Transverse colon (tissue), 4 donors: ENCODE measurements at regions not wholly inside any gene's neighbourhood (a gene's known extent, or its start where the extent isn't known, plus 50 kb on each side); places are given as distances from the start of the nearest gene placed in this dataset.
A peak's percentile ranks its signal among the peaks of the same experiment; 100 is the strongest.

Source experiments
- DNase-seq: peaks from one replicate; pipeline ENCODE4 v3.0.0-alpha.2; 2019
- H3K27ac ChIP-seq, 4 donors: fragments of 200-600 bp; sonication (generic); 2 replicates each; pipeline ENCODE4 v1.5.1; 2016 to 2018; ENCODE audit warnings: inconsistent platforms in 4 of 4
- H3K27me3 ChIP-seq: fragments of 200-600 bp; sonication (generic); 2 replicates; pipeline ENCODE4 v1.5.1; 2017; ENCODE audit warnings: inconsistent platforms
- H3K36me3 ChIP-seq, 4 donors: fragments of 200-600 bp; sonication (generic); 2 replicates each; pipeline ENCODE4 v1.5.1; 2017 to 2019; ENCODE audit warnings: inconsistent platforms in 4 of 4
- H3K4me1 ChIP-seq, 4 donors: fragments of 200-600 bp; sonication (generic); 2 replicates each; pipeline ENCODE4 v1.5.1; 2017 to 2020; ENCODE audit warnings: inconsistent platforms in 4 of 4
- H3K4me3 ChIP-seq, 4 donors: fragments of 200-600 bp; sonication (generic); 1 replicate in 1 of 4; 2 replicates in 3 of 4; pipeline versions ENCODE4 v1.5.1 to v1.6.1; 2017 to 2019; ENCODE audit warnings: inconsistent platforms in 4 of 4
- H3K9me3 ChIP-seq, 2 donors: fragments of 200-600 bp; sonication (generic); 2 replicates each; pipeline ENCODE4 v1.5.1; 2017 to 2019; ENCODE audit warnings: inconsistent platforms in 2 of 2
- CTCF ChIP-seq, 5 experiments: fragments of 200-600 bp in 3 of 5; fragments of 450-650 bp in 2 of 5; sonication (generic) in 3 of 5; IDR thresholded peaks; 1 replicate in 2 of 5; 2 replicates in 3 of 5; pipeline ENCODE4 v1.5.1; 2016 to 2017; ENCODE audit warnings: antibody characterized with exemption in 5 of 5, inconsistent platforms in 3 of 5, mild to moderate bottlenecking in 2 of 5, moderate library complexity in 1 of 5
- EP300 ChIP-seq: sonication (generic); formaldehyde crosslinking; IDR thresholded peaks from one replicate; pipeline ENCODE4 v1.6.1; 2017; ENCODE audit warnings: antibody characterized with exemption, low read depth
- POLR2A ChIP-seq: fragments of 450-650 bp; IDR thresholded peaks from one replicate; pipeline ENCODE4 v1.6.1; 2016; ENCODE audit warnings: antibody characterized with exemption, mild to moderate bottlenecking, moderate library complexity
- POLR2AphosphoS5 ChIP-seq, 3 donors: sonication (generic); formaldehyde crosslinking; IDR thresholded peaks; one replicate each; pipeline ENCODE4 v1.6.1; 2016; ENCODE audit warnings: antibody characterized with exemption in 3 of 3
- WGBS, 2 donors: methylation state at CpG; one replicate each; pipeline ENCODE4 v1.1.5; 2018; ENCODE audit warnings: low coverage in 1 of 2; 5-methylcytosine and 5-hydroxymethylcytosine counted together
- in situ Hi-C, 4 donors: fragments of 200-750 bp; cut with MboI; loops; one replicate each; pipeline versions ENCODE4 v1.15.0 to v1.15.1; 2017; ENCODE audit warnings: low sequenced_read_pairs in 3 of 4, low pct_ligation_motif_present in 1 of 4, low pct_unique_long_range_greater_than_20kb in 1 of 4
- intact Hi-C: fragments of 100-400 bp; cut with DNase I; formaldehyde crosslinking; loops from one replicate; pipeline ENCODE4 v1.15.1; 2023; ENCODE audit warnings: low total_unique reads

DNA sequence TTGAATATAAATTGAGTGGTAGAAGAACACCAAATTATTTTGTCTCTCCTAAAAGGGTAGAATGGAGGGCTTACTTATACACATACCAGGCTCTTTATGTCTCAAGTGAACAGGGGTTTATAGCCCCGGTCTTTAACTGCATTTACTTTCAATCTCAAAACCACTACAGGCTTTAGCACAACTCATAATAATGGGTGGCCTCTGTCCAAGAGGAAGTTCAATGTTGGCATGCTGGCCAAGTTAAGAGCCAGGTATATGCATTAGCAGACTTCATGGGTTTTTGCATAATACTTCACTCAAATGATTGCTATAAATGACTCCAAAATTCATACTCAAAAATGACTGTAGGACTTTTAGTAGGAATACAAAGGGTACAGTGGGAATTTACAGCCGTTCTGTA, 118.5 kb upstream of the OTUD4 start:
- no peak overlapping the region for H3K27ac ChIP-seq
- in situ Hi-C loops, result no loop called here

GRCh38 chr4:145297556-145297955, 117.2 kb upstream of the OTUD4 start:
- Histone ChIP-seq H3K27ac (no peak overlapping the region), H3K36me3 (no peaks in the 10 kb centered on the region), H3K4me1 (peaks cover 0 to 8% (median 0%) of the 10 kb centered on the region in 4 donors), H3K27me3 (no peaks in the 10 kb centered on the region), H3K4me3 (no peak overlapping the region), H3K9me3 (no peaks in the 10 kb centered on the region)
- no peak for TF ChIP-seq POLR2A
- TF ChIP-seq EP300, result no peak
- no peak for TF ChIP-seq POLR2AphosphoS5 (IDR thresholded peaks at IDR 0.05)
- no peak for TF ChIP-seq CTCF (IDR thresholded peaks at IDR 0.05)
- intact Hi-C loops, result no loop called here
- in situ Hi-C loops, result no loop called here
- no peak for DNase-seq

More for the DNA sequence above, 118.5 kb upstream of the OTUD4 start:
- intact Hi-C loops, result no loop called here
- WGBS, 2 donors, result 14 to 32% methylated on average over 1 to 2 of the region's 2 CpGs
- no peaks in the 10 kb centered on the region for H3K27me3 ChIP-seq
- H3K4me1 ChIP-seq, result peaks cover 0 to 8% (median 0%) of the 10 kb centered on the region in 4 donors
- H3K4me3 ChIP-seq, result no peak overlapping the region
- no peaks in the 10 kb centered on the region for H3K9me3 ChIP-seq
- no peaks in the 10 kb centered on the region for H3K36me3 ChIP-seq
- TF ChIP-seq CTCF (IDR thresholded peaks at IDR 0.05) (no peak), EP300 (no peak), POLR2A (no peak), POLR2AphosphoS5 (IDR thresholded peaks at IDR 0.05) (no peak)
- peak; percentile 24 for DNase-seq

GRCh38 chr4:145295547-145295946, 115.2 kb upstream of the OTUD4 start:
- TF ChIP-seq EP300, result no peak
- TF ChIP-seq CTCF (IDR thresholded peaks at IDR 0.05), result no peak
- no peak for TF ChIP-seq POLR2AphosphoS5 (IDR thresholded peaks at IDR 0.05)
- TF ChIP-seq POLR2A, result no peak
- no peak overlapping the region for H3K4me3 ChIP-seq
- H3K36me3 ChIP-seq, result no peaks in the 10 kb centered on the region
- no peak overlapping the region for H3K27ac ChIP-seq
- no peaks in the 10 kb centered on the region for H3K27me3 ChIP-seq
- H3K9me3 ChIP-seq, result no peaks in the 10 kb centered on the region
- DNase-seq, result no peak
- intact Hi-C loops, result no loop called here
- H3K4me1 ChIP-seq, result peaks cover 0 to 8% (median 0%) of the 10 kb centered on the region in 4 donors
- 80 to 100% methylated on average over 1 of the region's 1 CpG for WGBS, 2 donors
- in situ Hi-C loops, result no loop called here

- no peak overlapping the region for H3K4me3 ChIP-seq
- H3K27me3 ChIP-seq, result no peaks in the 10 kb centered on the region
- no peak for TF ChIP-seq CTCF (IDR thresholded peaks at IDR 0.05)
- peaks cover 0 to 8% (median 0%) of the 10 kb centered on the region in 4 donors for H3K4me1 ChIP-seq
- in situ Hi-C loops (no loop called here), intact Hi-C loops (no loop called here)
- DNase-seq, result no peak
- H3K36me3 ChIP-seq, result no peaks in the 10 kb centered on the region
- no peaks in the 10 kb centered on the region for H3K9me3 ChIP-seq
- no peak overlapping the region for H3K27ac ChIP-seq
- WGBS, 2 donors, result 69 to 85% methylated on average over 3 of the region's 3 CpGs
Measured at GRCh38 chr4:145295122-145295521, 114.7 kb upstream of the OTUD4 start.
